Endodermal cell (in vitro differentiated cells): ENCODE measurements at regions not wholly inside any gene's neighbourhood (a gene's known extent, or its start where the extent isn't known, plus 50 kb on each side); places are given as distances from the start of the nearest gene placed in this dataset.

Experiments used
- DNase-seq: peaks from one replicate; pipeline ENCODE4 v3.0.0-alpha.2; 2017
- H3K27ac ChIP-seq: 2 replicates; pipeline ENCODE4 v1.5.1; 2013; ENCODE audit warnings: mild to moderate bottlenecking, low read depth, low read length, moderate library complexity
- H3K27me3 ChIP-seq: 2 replicates; pipeline ENCODE4 v1.6.1; 2013; ENCODE audit warnings: mild to moderate bottlenecking, low read length, moderate library complexity; ENCODE audit not compliant: insufficient read depth, control insufficient read depth, poor library complexity, severe bottlenecking
- H3K36me3 ChIP-seq: 2 replicates; pipeline ENCODE4 v1.7.0; 2013; ENCODE audit warnings: mild to moderate bottlenecking, low read length, moderate library complexity; ENCODE audit not compliant: control insufficient read depth, insufficient read depth
- H3K4me1 ChIP-seq: one replicate; pipeline ENCODE4 v1.7.0; 2013; ENCODE audit warnings: low read length; ENCODE audit not compliant: control insufficient read depth, insufficient read depth
- H3K4me3 ChIP-seq: 2 replicates; pipeline ENCODE4 v1.5.1; 2013; ENCODE audit warnings: mild to moderate bottlenecking, low read length, moderate library complexity
- H3K9ac ChIP-seq: 2 replicates; pipeline ENCODE4 v1.6.1; 2013; ENCODE audit warnings: mild to moderate bottlenecking, low read length, moderate library complexity; ENCODE audit not compliant: poor library complexity, severe bottlenecking; ENCODE audit errors: extremely low read depth
- H3K9me3 ChIP-seq: 2 replicates; pipeline ENCODE4 v1.6.1; 2013; ENCODE audit warnings: mild to moderate bottlenecking, low read length, moderate library complexity; ENCODE audit not compliant: control insufficient read depth
- H3K27ac Mint-ChIP-seq: 2 replicates; pipeline ENCODE4 v1.8.0; 2020; ENCODE audit warnings: mixed read lengths
- H3K27me3 Mint-ChIP-seq: 2 replicates; pipeline ENCODE4 v1.8.0; 2021; ENCODE audit warnings: mild to moderate bottlenecking, mixed read lengths; ENCODE audit not compliant: insufficient read depth
- H3K36me3 Mint-ChIP-seq: 2 replicates; pipeline ENCODE4 v1.8.0; 2020; ENCODE audit warnings: low read depth, mixed read lengths
- H3K4me1 Mint-ChIP-seq: 2 replicates; pipeline ENCODE4 v1.8.0; 2020; ENCODE audit warnings: mixed read lengths
- H3K4me3 Mint-ChIP-seq: 2 replicates; pipeline ENCODE4 v1.8.0; 2020; ENCODE audit warnings: mild to moderate bottlenecking, moderate library complexity, mixed read lengths
- H3K9me3 Mint-ChIP-seq: 2 replicates; pipeline ENCODE4 v1.8.0; 2020; ENCODE audit warnings: mild to moderate bottlenecking, mixed read lengths
- CTCF ChIP-seq: fragments of 200-600 bp; sonication (generic); conservative IDR thresholded peaks from 2 replicates; pipeline ENCODE4 v1.5.0; 2021; ENCODE audit warnings: antibody characterized with exemption, mild to moderate bottlenecking
- WGBS, 2 experiments: methylation state at CpG; one replicate each; pipeline versions ENCODE4 v1.1.5 to v1.1.7; 2013; ENCODE audit warnings: missing lambda C conversion rate in 2 of 2, mixed read lengths in 1 of 2; ENCODE audit not compliant: insufficient coverage in 1 of 2, insufficient read length in 1 of 2; 5-methylcytosine and 5-hydroxymethylcytosine counted together

GRCh38 chr14:42460673-42461072, 854.0 kb downstream of the LRFN5 start:
- no peaks in the 10 kb centered on the region for H3K36me3 ChIP-seq
- H3K27ac ChIP-seq = no peak overlapping the region
- no peak overlapping the region for H3K9ac ChIP-seq
- H3K27ac Mint-ChIP-seq = no peak overlapping the region
- no peak overlapping the region for H3K4me3 ChIP-seq
- H3K4me3 Mint-ChIP-seq = no peak overlapping the region
- TF ChIP-seq CTCF = no peak
- no peaks in the 10 kb centered on the region for H3K4me1 ChIP-seq
- no peaks in the 10 kb centered on the region for H3K27me3 ChIP-seq
- no peaks in the 10 kb centered on the region for H3K27me3 Mint-ChIP-seq
- DNase-seq = no peak
- peaks cover 3% of the 10 kb centered on the region for H3K4me1 Mint-ChIP-seq
- H3K36me3 Mint-ChIP-seq = no peaks in the 10 kb centered on the region
- no CpG with 5 or more reads among the region's 1 CpG for WGBS, 2 experiments
- peaks cover 6% of the 10 kb centered on the region for H3K9me3 ChIP-seq
- H3K9me3 Mint-ChIP-seq = peaks cover 5% of the 10 kb centered on the region

- no peaks in the 10 kb centered on the region for H3K36me3 ChIP-seq
- peaks cover 8% of the 10 kb centered on the region for H3K9me3 Mint-ChIP-seq
- TF ChIP-seq CTCF = no peak
- no peaks in the 10 kb centered on the region for H3K36me3 Mint-ChIP-seq
- no peak overlapping the region for H3K4me3 ChIP-seq
- 94 to 100% methylated on average over 2 to 3 of the region's 3 CpGs for WGBS, 2 experiments
- DNase-seq = no peak
- H3K4me3 Mint-ChIP-seq = no peak overlapping the region
- H3K27me3 Mint-ChIP-seq = no peaks in the 10 kb centered on the region
- peaks cover 3% of the 10 kb centered on the region for H3K4me1 Mint-ChIP-seq
- H3K27ac ChIP-seq = no peak overlapping the region
- no peak overlapping the region for H3K9ac ChIP-seq
- H3K9me3 ChIP-seq = peaks cover 14% of the 10 kb centered on the region
- no peaks in the 10 kb centered on the region for H3K4me1 ChIP-seq
- no peak overlapping the region for H3K27ac Mint-ChIP-seq
- H3K27me3 ChIP-seq = no peaks in the 10 kb centered on the region
These were observed 852.6 kb downstream of the LRFN5 start for GRCh38 chr14:42459171-42459685.

GRCh38 chr14:42441615-42442014, 834.9 kb downstream of the LRFN5 start:
- Histone ChIP-seq H3K9me3 (no peaks in the 10 kb centered on the region), H3K4me1 (no peaks in the 10 kb centered on the region), H3K9ac (no peak overlapping the region), H3K27ac (no peak overlapping the region), H3K4me3 (no peak overlapping the region), H3K27me3 (no peaks in the 10 kb centered on the region), H3K36me3 (no peaks in the 10 kb centered on the region)
- H3K4me1 Mint-ChIP-seq = no peaks in the 10 kb centered on the region
- 91% methylated on average over 2 of the region's 2 CpGs; no CpG with 5 or more reads in 1 of the 2 experiments for WGBS, 2 experiments
- no peak overlapping the region for H3K4me3 Mint-ChIP-seq
- no peak overlapping the region for H3K27ac Mint-ChIP-seq
- TF ChIP-seq CTCF = no peak
- no peaks in the 10 kb centered on the region for H3K36me3 Mint-ChIP-seq
- DNase-seq = no peak
- H3K27me3 Mint-ChIP-seq = no peaks in the 10 kb centered on the region
- no peaks in the 10 kb centered on the region for H3K9me3 Mint-ChIP-seq
